ENCODE measurements at regions not wholly inside any gene's neighbourhood (a gene's known extent, or its start where the extent isn't known, plus 50 kb on each side); places are given as distances from the start of the nearest gene placed in this dataset.
"Not testable (repeated sequence)": the region's sequence is repeated elsewhere in the genome, so short reads cannot be mapped to it uniquely, and the experiment has no call there.

DNA sequence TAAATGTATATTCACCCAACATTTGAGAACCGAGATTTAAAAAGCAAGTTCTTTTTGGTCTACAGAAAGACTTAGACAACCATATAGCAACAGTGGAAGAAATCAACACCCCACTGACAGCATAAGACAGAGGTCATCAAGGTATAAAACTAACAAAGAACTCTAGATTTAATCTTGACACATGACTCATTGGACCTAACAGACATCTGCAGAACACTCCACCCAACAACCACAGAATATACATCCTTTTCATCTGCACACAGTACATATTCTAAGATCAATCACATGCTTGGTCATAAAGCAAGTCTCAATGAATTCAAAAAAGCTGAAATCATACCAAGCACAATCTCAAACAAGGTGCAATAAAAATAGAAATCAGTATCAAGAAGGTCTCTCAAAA is 65.8 kb downstream of the SPIN4 start:
- FAIRE-seq: no peak

DNA sequence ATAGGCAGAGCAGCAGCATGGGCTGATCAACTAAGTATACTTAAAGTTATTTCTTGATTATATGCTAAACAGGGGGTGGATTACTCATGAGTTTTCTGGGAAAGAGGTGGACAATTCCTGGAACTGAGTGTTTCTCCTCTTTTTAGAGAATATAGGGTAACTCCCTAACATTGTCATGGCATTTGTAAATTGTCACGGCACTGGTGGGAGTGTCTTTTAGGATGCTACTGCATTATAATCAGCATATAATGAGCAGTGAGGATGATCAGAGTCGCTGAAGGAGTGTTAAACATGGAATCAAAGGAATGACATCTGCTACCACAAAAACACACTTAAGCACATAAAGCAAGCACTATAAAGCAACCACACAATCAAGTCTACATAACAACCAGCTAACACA is 66.5 kb downstream of the SPIN4 start:
- FAIRE-seq: no peak

DNA sequence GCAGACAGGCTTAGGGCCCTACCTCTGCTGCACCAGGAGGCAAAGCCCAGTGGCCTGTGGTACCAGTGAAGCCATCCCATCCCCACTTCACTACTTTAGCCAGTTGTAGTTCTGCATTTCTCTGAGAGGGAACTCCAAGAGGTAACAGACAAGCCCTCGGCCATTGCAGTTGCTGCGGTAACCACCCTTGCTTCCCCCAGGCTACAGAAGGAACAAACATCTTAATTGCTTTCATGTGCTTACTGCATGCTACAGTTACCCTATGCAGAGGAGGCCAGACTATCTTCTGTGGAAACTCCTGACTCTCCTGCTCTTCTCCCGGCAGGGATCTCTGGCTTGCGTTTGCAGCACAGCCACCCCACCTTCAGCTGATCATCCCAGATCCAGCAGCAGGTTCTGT is 67.8 kb downstream of the SPIN4 start:
- no peak for FAIRE-seq

DNA sequence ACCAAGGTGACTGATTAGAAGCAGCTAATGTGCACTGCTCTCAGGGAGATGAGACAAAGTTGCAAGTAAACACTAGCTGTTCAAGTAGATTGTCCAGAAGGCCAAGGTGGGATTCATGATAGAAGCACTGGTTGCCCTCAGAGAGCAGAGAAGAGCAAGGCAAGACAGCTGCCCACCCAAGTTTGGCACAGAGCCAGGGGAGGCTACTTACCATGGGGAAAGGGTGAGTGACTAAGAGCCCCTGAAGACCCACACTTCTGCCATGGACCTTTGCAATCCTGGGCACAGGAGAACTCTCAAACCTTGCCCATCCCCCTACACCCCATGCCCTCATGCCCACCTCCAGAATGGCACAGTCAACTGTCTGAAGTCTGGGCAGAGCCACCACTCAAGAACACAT is 68.3 kb downstream of the SPIN4 start:
- no peak for FAIRE-seq

DNA sequence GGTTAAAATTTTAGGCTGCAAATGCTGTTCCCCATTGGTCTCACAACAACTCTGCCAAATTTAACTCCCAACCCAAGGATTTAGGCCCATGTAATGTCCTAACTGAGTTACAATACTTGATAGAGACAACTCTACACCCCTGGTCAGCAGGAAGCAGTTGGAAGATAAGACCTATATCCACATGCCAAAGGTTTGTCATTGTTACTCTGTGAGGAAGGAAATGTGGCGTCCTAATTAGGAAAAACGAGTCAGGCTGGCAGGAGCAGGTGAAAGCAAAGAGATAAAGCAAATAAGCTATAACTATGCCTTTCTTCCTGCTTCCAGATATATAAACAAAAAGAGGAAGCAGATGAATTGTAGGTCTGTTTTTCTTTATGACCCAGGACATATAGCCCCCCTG is 69.1 kb downstream of the SPIN4 start:
- FAIRE-seq: no peak

DNA sequence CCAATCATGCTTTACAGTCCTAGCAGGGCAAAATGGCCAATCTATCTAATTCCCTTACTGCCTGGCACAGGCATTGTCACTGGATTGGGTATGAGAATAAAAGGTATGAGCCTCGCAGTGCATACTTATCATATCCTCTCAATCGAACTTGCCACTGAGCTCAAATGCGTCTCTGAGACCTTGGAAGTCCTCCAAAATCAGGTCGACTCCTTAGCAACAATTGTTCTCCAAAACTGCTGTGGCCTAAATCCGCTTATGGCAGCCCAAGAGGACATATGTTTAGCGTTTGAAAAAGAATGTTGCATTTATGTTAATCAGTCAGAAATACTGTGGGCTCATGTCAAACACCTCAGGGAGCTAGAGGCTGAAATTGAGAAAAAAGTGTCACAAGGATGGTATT is 69.7 kb downstream of the SPIN4 start:
- no peak for FAIRE-seq

DNA sequence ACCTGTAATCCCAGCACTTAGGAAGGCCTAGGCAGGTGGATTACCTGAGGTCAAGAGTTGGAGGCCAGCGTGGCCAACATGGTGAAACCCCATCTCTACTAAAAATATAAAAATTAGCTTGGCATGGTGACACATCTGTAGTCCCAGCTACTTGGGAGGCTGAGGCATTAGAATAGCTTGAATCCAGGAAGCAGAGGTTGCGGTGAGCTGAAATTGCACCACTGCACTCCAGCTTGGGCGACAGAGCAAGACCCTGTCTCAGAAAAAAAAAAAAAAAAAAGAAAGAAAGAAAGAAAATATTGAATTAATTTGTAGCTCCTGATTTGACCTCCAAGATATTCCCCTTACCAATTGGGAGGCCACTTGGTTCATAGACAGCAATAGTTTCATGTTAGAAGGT is 73.7 kb downstream of the SPIN4 start:
- not testable (repeated sequence) for FAIRE-seq

DNA sequence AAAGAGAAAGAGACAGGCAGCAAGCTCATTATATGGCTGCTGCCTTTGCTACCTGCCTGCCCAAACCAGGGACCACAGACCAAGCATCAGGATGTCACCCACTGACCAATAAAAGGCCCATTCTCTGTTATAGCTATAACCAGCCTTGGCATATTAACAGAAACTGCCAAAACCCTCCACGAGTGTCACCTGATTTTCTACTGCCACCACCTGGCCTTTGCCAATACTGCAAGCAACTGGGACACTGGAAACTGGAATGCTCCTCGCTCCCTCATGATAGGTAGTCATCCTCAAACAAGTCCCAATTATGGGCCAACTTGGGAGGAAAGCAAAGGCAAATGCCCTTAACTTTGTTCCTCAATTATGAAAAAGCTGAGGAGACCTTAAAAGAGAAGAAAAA is 76.0 kb downstream of the SPIN4 start:
- FAIRE-seq: no peak

DNA sequence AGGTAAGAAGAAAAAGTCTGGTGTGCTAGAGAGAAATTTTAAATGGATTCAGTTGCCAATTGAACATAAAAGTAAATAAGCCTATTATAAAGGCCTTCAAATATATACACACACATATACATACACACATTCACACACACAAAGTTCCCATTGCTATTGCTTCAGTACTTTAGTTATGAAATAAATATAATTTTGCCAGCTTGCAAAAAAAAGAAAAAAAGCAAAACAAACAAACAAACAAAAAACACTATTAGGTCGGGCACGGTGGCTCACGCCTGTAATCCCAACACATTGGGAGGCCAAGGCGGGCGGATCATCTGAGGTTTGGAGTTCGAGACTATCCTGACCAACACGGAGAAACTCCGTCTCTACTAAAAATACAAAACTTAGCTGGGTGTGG is 80.3 kb downstream of the SPIN4 start:
- FAIRE-seq: no peak

DNA sequence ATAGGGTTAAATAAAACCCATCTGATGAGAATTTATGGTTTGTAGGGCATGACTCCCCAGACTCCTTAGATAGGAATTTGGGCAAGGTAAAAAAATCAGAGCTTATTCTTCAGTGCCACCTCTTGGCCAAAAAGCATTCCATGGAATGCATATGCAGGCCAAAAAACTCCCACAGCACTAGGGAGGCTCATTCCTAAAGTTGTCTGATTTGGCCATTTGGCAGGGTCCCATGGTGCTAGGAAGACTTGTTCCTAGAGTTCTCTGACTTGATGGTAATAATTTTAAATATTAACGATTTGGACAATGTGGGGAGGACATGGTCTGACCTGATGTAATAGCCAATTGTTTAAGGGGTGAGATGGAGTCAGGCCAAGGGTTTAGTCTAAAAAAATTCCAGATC is 93.0 kb downstream of the SPIN4 start:
- no peak for FAIRE-seq

DNA sequence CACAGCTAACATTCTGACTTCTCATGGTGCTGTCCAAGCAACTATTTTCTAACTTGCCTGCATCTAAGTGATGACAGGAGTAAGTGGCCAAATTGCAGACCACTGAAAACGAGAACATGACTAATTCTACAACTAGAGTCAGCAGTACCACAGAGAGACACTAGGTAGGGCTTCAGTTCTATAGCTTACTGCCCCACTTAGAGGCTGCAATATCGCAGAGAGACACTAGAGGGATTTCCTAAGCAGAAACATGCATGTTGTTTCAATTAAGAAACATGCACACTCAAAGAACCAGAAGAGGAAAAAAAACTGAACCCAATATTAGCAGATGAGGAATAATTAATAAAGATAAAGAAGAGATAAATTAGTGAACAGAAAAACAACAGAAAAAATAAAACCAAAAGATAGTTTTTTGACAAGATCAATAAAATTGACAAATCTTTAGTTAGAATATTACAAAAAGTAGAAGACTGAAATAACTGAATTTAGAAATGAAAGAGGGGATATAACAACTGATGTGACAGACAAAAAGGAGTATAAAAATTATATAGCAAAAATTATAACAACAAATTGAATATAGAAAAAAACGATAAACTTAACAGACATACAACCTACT is 100.8 kb downstream of the SPIN4 start:
- peak; percentile 97 for FAIRE-seq

DNA sequence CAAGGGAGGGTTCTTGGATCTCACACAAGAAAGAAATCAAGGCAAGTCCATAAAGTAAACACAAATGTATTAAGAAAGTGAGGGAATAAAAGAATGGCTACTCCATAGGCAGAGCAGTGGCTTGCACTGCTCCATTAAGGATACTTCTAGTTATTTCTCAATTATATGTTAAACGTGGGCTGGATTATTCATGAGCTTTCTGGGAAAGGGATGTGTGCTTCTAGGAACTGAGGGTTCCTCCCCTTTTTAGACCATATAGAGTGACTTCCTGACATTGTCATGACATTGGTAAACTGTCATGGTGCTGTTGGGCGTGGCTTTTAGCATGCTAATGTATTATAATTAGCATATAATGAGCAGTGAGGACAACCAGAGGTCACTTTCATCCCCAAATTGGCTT is 108.4 kb downstream of the SPIN4 start:
- FAIRE-seq: not testable (repeated sequence)

DNA sequence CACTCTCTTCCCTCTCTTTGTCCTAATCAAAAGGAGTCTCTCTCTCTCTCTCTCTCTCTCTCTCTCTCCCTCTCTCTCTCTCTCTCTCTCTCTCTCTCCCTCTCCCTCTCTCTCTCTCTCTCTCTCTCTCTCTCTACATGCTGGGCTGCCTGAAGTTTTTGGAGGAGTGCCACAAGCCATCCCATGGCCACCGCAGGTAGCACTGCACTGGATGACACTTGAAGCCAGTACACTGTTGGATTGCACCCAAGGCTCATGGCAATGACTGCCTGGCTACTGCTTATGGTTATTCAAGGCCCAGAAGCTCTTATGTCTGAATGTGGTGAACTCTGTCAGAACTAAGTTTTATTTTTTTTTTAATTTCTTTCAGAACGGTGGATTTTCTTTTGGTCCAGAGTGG is 115.2 kb downstream of the SPIN4 start:
- not testable (repeated sequence) for FAIRE-seq

DNA sequence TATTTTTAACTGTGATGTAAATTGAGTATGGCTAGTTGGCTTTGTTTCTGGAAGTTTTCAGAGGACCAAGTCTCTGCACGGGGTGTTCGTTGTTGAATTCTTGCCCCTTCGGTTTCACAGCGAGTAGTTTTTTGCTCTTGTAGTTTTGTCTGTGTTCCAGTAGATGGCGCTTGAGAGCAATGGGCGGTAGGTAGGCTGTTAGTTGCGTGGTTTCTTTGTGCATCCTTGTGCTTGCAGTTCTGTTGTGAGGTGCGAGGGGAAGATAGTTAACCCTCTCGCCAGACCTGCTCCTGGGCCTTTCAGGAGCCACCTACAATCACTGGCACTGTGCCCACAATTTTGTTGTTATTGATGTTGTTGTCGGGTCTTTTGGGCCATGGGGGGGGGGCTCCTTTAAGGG is 118.1 kb downstream of the SPIN4 start:
- not testable (repeated sequence) for FAIRE-seq

DNA sequence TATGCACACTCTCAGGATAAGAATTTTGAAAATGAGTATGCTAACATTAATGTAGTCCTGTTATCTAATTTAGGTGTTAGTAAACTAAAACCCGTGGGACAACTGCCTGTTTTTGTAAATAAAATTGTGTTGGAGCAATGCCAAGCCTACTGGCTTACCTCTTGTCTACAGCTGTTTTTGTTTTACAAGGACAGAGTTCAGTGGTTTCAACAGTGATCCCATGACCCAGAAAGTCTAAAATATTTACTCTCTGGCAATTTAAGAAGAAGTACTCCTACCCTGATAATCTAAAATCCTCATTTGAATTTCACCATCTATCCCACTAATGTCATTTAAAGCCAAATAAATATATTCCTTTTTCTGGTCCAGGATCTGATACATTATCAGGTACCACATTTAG is 132.9 kb downstream of the SPIN4 start:
- not testable (repeated sequence) for FAIRE-seq

DNA sequence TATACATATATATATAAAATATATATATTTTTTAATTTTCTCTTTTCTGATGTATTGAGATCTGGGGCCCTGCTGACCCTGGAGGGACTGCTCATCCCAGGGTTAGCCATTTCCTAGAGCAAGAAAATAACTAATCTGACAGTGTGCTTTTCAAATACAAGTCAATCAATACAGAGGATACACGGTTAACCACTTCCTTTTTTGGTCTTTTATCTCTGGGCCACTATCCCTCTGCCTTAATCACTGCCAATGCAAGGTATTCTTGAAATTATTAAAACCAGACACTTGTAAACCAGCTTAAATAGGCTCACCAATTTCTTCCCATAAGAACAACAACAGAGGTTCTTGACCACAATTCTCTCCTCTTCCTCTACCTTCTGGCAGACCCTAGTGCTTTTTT is 133.6 kb downstream of the SPIN4 start:
- not testable (repeated sequence) for FAIRE-seq

DNA sequence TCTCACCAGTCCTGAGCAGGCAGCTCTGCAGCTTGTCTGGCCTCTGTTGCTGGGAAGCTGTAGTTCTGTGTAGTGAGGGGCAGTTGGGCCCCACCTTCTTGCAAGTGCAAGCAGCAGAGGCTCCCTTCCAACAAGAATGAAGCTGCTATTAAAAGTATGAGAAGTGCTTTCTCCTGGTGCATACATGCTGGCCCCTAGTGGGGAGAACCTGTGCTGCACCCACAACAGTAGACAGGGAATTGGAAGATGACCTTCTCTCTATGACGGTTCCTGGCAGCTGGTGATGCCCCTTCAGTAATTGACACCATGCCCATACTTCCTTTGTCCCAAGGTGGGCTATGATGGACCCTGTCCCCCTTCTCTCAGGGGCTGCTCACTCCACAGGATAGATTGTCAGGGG is 141.5 kb downstream of the SPIN4 start:
- FAIRE-seq: not testable (repeated sequence)

DNA sequence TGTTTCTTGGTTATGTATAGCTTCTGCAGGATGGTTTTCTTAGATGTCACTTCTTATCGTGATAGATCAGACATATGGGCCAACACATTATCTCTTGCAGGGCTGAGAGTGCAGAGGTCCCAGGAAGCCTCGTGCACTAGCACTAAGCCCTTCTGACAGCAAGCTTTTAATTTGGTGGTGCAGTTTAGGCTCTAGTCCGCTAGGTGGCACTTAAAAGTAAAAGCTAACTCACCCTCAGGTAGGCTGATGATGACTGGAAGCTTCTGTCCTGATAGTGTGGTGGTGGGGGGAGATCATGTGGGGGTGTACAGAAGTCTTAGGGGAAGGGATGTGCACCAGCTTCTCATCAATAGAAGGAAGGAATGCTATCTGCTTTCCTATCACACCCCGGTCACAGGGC is 142.0 kb downstream of the SPIN4 start:
- FAIRE-seq: not testable (repeated sequence)

DNA sequence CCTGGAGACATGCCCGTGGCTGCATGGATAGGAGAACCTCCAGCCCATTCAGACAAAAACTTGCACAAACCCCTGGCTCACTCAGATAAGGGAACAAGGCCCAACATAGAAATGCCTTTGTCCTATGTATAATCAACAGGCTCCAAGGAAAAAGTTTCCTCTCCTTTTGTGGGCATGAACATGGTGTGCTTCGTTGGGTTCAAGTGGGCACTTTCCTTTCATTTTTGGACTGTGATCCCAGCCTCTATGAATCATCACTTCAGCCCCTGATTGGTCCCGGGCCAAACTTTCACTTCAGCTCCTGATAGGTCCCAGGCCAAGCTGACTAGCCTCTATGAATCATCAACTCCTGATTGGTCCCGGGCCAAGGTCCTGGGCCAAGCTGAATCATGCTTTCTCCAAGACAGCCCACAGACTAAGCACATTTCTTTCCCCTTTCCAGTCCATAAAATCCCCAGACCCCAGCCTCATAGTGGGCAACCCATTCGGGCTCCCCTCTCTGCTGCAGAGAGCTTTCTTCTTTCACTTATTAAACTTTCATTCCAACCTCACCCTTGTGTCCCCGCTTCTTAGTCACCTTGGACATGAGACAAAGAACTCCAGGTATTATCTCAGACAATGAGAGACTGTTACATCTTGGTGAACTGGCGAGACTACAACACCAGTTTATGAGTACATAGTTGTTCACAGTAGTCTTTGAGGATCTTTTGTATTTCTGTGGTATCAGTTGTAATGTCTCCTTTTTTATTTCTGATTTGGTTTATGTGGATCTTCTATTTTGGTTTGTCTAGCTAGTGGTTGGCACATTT is 146.7 kb downstream of the SPIN4 start:
- peak; percentile 88 for FAIRE-seq

DNA sequence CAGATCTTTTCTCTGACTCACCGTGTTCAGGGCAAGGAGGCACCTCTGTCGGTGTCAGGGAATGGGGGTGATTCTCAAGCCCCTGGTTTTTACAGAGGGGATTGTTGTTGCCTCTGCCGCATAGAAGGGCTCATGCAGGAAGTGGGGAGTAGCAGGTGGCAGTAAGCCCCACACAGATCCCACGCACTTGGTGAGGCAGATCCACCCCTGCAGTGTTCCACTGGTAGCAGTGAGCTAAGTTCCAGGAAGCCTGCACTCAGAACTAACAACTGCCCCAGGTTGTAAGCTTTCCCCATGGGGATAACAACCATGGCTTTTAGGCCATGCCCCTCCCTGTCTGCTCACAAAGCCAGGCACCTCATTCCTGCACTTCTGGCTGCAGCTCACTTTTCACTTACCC is 149.1 kb downstream of the SPIN4 start:
- not testable (repeated sequence) for FAIRE-seq

DNA sequence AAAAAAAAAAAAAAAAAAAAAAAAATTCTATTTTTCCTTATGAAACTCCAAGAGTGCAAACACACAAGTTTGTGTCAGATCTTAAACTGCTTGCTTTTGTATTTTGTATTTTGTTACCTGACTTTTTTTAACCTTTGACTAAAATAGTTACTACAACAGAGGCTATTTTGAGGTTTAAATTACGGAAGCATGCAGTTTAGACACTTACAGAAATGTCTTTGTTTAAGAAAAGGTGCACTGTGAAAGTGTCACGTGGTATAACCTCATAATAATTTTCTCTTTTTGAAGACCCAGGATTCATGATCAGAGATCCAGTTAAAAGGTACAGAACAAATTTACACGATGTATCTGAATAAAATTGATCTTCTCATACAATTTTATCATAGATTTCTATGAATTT is 152.4 kb downstream of the SPIN4 start:
- not testable (repeated sequence) for FAIRE-seq

DNA sequence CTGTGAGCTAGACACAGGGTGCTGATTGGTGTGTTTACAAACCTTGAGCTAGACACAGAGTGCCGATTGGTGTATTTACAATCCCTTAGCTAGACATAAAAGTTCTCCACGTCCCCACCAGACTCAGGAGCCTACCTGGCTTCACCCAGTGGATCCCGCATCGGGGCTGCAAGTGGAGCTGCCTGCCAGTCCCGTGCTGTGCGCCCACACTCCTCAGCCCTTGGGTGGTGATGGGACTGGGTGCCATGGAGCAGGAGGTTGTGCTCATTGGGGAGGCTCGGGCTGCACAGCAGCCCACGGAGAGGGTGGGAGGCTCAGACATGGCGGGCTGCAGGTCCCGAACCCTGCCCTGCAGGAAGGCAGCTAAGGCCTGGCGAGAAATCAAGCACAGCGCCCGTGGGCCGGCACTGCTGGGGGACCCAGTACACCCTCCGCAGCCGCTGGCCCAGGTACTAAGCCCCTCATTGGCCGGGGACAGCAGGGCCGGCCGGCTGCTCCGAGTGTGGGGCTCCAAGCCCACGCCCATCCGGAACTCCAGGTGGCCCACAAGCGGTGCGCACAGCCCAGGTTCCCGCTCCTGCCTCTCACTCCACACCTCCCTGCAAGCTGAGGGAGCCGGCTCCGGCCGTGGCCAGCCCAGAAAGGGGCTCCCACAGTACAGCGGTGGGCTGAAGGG is 158.6 kb downstream of the SPIN4 start:
- FAIRE-seq: not testable (repeated sequence)

DNA sequence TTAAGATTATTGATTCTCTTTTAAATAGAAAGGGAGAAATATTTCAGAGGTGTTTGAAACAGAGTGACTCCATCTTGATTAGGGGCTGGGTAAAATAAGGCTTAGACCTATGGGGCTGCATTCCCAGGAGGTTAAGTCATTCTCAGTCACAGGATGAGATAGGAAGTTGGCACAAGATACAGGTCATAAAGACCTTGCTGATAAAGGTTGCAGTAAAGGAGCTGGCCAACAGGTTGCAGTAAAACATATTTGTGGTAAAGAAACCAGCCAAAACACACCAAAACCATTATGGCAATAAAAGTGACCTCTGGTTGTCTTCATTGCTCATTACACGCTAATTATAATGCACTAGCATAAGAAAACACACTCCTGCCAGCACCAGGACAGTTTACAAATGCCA is 165.0 kb downstream of the SPIN4 start:
- FAIRE-seq: no peak

DNA sequence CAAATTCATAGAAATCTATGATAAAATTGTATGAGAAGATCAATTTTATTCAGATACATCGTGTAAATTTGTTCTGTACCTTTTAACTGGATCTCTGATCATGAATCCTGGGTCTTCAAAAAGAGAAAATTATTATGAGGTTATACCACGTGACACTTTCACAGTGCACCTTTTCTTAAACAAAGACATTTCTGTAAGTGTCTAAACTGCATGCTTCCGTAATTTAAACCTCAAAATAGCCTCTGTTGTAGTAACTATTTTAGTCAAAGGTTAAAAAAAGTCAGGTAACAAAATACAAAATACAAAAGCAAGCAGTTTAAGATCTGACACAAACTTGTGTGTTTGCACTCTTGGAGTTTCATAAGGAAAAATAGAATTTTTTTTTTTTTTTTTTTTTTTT is 171.3 kb downstream of the SPIN4 start:
- not testable (repeated sequence) for FAIRE-seq

Data from islet of Langerhans (tissue), 1 donor.